HepG2 (cell line): ENCODE measurements at regions not wholly inside any gene's neighbourhood (a gene's known extent, or its start where the extent isn't known, plus 50 kb on each side); places are given as distances from the start of the nearest gene placed in this dataset.

Experiments used
- ADNP ChIP-seq: sonication (generic); formaldehyde crosslinking; IDR thresholded peaks from 2 replicates; pipeline ENCODE4 v1.4.0; 2020; ENCODE audit warnings: missing genetic modification reagents
- ATF7-NPFF ChIP-seq: sonication (generic); formaldehyde crosslinking; IDR thresholded peaks from 2 replicates; pipeline ENCODE4 v1.8.1; 2023; ENCODE audit warnings: mild to moderate bottlenecking, low read depth, missing genetic modification reagents, moderate library complexity
- CBX1 ChIP-seq: IDR thresholded peaks from one replicate; pipeline ENCODE4 v1.6.1; 2016; ENCODE audit warnings: antibody characterized with exemption, low read depth
- GTF2F1 ChIP-seq: fragments of 150-350 bp; IDR thresholded peaks from 2 replicates; pipeline ENCODE4 v1.6.1; 2014; ENCODE audit warnings: low read length
- MYC ChIP-seq: sonication (generic); formaldehyde crosslinking; IDR thresholded peaks from 2 replicates; pipeline ENCODE4 v1.9.0; 2021; ENCODE audit warnings: missing genetic modification reagents, borderline replicate concordance
- MZF1 ChIP-seq: sonication (generic); formaldehyde crosslinking; IDR thresholded peaks from 2 replicates; pipeline ENCODE4 v1.8.1; 2023; ENCODE audit warnings: mild to moderate bottlenecking, missing genetic modification reagents, borderline replicate concordance
- POLR2G ChIP-seq: fragments of 200-400 bp; formaldehyde crosslinking; IDR thresholded peaks from 2 replicates; pipeline ENCODE4 v1.6.1; 2018; ENCODE audit warnings: mild to moderate bottlenecking, low read depth, low read length, moderate library complexity
- RARG ChIP-seq: sonication (generic); formaldehyde crosslinking; IDR thresholded peaks from 2 replicates; pipeline ENCODE4 v1.4.0; 2020; ENCODE audit warnings: low read depth, mild to moderate bottlenecking, missing genetic modification reagents
- STAT5B ChIP-seq: sonication (generic); formaldehyde crosslinking; IDR thresholded peaks from 2 replicates; pipeline ENCODE4 v1.4.0; 2020; ENCODE audit warnings: missing genetic modification reagents
- THAP11 ChIP-seq: IDR thresholded peaks from 2 replicates; pipeline ENCODE4 v1.6.1; 2016; ENCODE audit warnings: missing biosample characterization, missing genetic modification reagents
- U2AF1 ChIP-seq: fragments of 200-400 bp; formaldehyde crosslinking; optimal IDR thresholded peaks from 2 replicates; pipeline ENCODE3; 2017; ENCODE audit warnings: mild to moderate bottlenecking, low read depth, low read length
- U2AF2 ChIP-seq: fragments of 200-400 bp; formaldehyde crosslinking; IDR thresholded peaks from 2 replicates; pipeline ENCODE4 v1.6.1; 2017; ENCODE audit warnings: low read depth, mild to moderate bottlenecking, low read length
- ZBTB1 ChIP-seq: sonication (generic); formaldehyde crosslinking; IDR thresholded peaks from 2 replicates; pipeline ENCODE4 v1.4.0; 2020; ENCODE audit warnings: missing genetic modification reagents, borderline replicate concordance
- ZNF10 ChIP-seq: sonication (generic); formaldehyde crosslinking; IDR thresholded peaks from 2 replicates; pipeline ENCODE4 v1.4.0; 2020; ENCODE audit warnings: mild to moderate bottlenecking, low read depth, missing genetic modification reagents, borderline replicate concordance
- ZNF572 ChIP-seq: sonication (generic); formaldehyde crosslinking; IDR thresholded peaks from 2 replicates; pipeline ENCODE4 v1.5.1; 2020; ENCODE audit warnings: mild to moderate bottlenecking, missing genetic modification reagents
- ZNF605 ChIP-seq: sonication (generic); formaldehyde crosslinking; IDR thresholded peaks from 2 replicates; pipeline ENCODE4 v1.8.0; 2022; ENCODE audit warnings: mild to moderate bottlenecking, missing genetic modification reagents
- ZNF674 ChIP-seq: sonication (generic); formaldehyde crosslinking; IDR thresholded peaks from 2 replicates; pipeline ENCODE4 v1.5.0; 2020; ENCODE audit warnings: low read depth, mild to moderate bottlenecking, missing genetic modification reagents
- TF ChIP-seq, protein P1 (sequence below): sonication (generic); formaldehyde crosslinking; IDR thresholded peaks from 2 replicates; pipeline ENCODE4 v1.8.0; 2023; ENCODE audit warnings: mild to moderate bottlenecking, missing genetic modification reagents
- TF ChIP-seq, protein P2 (sequence below): sonication (generic); formaldehyde crosslinking; conservative IDR thresholded peaks from 2 replicates; pipeline ENCODE4 v1.4.0; 2020; ENCODE audit warnings: missing genetic modification reagents
- TF ChIP-seq, protein P3 (sequence below): sonication (generic); formaldehyde crosslinking; IDR thresholded peaks from 2 replicates; pipeline ENCODE4 v1.8.0; 2022; ENCODE audit warnings: mild to moderate bottlenecking, missing genetic modification reagents; ENCODE audit not compliant: insufficient replicate concordance
- TF ChIP-seq, protein P4 (sequence below): sonication (generic); formaldehyde crosslinking; IDR thresholded peaks from 2 replicates; pipeline ENCODE4 v1.4.0; 2020; ENCODE audit warnings: missing genetic modification reagents, borderline replicate concordance
- TF ChIP-seq, protein P5 (sequence below): sonication (generic); formaldehyde crosslinking; conservative IDR thresholded peaks from 2 replicates; pipeline ENCODE4 v1.4.0; 2020; ENCODE audit warnings: missing genetic modification reagents

DNA sequence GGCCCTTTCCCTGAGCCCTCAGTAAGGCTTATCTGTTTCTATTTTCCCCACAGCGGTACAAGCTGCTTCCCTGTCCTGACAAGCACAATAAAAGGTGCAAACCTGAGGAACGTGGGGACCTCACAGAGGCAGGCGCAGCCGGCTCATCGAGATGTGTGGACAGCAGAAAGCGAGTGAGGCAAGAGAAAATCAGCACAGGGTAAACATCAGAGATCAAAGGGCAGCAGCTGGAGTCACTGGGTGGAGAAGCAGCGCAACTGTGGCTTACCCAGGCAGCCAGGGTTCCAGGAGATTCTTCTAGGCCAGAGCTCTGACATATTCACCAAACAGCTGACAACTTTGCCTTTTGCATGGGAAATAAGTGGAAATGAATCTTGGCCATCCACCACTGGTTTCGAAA is 212.6 kb downstream of the WDR11 start (continued):
- TF ChIP-seq MYC (peak; percentile 51; the same call in 1 of the 2 replicates), ZBTB1 (CRISPR knock-in tag) (no peak), ZNF674 (CRISPR knock-in tag) (no peak), ATF7-NPFF (CRISPR knock-in tag) (no peak), ADNP (CRISPR knock-in tag) (no peak), POLR2G (no peak), ZNF572 (CRISPR knock-in tag) (no peak), ZNF605 (CRISPR knock-in tag) (peak; percentile 54; the same call in 1 of the 2 replicates), ZNF10 (no peak), MZF1 (CRISPR knock-in tag) (no peak), STAT5B (no peak), RARG (CRISPR knock-in tag) (no peak), GTF2F1 (no peak), U2AF1 (no peak), U2AF2 (no peak), CBX1 (no peak), THAP11 (CRISPR knock-in tag) (peak; percentile 67)
- TF ChIP-seq, protein P1, sequence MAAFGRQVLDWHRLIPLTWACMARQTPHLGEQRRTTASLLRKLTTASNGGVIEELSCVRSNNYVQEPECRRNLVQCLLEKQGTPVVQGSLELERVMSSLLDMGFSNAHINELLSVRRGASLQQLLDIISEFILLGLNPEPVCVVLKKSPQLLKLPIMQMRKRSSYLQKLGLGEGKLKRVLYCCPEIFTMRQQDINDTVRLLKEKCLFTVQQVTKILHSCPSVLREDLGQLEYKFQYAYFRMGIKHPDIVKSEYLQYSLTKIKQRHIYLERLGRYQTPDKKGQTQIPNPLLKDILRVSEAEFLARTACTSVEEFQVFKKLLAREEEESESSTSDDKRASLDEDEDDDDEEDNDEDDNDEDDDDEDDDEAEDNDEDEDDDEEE, result no peak
- TF ChIP-seq, protein P2, sequence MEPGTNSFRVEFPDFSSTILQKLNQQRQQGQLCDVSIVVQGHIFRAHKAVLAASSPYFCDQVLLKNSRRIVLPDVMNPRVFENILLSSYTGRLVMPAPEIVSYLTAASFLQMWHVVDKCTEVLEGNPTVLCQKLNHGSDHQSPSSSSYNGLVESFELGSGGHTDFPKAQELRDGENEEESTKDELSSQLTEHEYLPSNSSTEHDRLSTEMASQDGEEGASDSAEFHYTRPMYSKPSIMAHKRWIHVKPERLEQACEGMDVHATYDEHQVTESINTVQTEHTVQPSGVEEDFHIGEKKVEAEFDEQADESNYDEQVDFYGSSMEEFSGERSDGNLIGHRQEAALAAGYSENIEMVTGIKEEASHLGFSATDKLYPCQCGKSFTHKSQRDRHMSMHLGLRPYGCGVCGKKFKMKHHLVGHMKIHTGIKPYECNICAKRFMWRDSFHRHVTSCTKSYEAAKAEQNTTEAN, result peak; percentile 59
- TF ChIP-seq, protein P3, sequence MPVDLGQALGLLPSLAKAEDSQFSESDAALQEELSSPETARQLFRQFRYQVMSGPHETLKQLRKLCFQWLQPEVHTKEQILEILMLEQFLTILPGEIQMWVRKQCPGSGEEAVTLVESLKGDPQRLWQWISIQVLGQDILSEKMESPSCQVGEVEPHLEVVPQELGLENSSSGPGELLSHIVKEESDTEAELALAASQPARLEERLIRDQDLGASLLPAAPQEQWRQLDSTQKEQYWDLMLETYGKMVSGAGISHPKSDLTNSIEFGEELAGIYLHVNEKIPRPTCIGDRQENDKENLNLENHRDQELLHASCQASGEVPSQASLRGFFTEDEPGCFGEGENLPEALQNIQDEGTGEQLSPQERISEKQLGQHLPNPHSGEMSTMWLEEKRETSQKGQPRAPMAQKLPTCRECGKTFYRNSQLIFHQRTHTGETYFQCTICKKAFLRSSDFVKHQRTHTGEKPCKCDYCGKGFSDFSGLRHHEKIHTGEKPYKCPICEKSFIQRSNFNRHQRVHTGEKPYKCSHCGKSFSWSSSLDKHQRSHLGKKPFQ, result no peak
- TF ChIP-seq, protein P4, sequence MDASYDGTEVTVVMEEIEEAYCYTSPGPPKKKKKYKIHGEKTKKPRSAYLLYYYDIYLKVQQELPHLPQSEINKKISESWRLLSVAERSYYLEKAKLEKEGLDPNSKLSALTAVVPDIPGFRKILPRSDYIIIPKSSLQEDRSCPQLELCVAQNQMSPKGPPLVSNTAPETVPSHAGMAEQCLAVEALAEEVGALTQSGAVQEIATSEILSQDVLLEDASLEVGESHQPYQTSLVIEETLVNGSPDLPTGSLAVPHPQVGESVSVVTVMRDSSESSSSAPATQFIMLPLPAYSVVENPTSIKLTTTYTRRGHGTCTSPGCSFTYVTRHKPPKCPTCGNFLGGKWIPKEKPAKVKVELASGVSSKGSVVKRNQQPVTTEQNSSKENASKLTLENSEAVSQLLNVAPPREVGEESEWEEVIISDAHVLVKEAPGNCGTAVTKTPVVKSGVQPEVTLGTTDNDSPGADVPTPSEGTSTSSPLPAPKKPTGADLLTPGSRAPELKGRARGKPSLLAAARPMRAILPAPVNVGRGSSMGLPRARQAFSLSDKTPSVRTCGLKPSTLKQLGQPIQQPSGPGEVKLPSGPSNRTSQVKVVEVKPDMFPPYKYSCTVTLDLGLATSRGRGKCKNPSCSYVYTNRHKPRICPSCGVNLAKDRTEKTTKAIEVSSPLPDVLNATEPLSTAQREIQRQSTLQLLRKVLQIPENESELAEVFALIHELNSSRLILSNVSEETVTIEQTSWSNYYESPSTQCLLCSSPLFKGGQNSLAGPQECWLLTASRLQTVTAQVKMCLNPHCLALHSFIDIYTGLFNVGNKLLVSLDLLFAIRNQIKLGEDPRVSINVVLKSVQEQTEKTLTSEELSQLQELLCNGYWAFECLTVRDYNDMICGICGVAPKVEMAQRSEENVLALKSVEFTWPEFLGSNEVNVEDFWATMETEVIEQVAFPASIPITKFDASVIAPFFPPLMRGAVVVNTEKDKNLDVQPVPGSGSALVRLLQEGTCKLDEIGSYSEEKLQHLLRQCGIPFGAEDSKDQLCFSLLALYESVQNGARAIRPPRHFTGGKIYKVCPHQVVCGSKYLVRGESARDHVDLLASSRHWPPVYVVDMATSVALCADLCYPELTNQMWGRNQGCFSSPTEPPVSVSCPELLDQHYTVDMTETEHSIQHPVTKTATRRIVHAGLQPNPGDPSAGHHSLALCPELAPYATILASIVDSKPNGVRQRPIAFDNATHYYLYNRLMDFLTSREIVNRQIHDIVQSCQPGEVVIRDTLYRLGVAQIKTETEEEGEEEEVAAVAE (CRISPR knock-in tag), result peak; percentile 36; the same call in 1 of the 2 replicates
- TF ChIP-seq, protein P5, sequence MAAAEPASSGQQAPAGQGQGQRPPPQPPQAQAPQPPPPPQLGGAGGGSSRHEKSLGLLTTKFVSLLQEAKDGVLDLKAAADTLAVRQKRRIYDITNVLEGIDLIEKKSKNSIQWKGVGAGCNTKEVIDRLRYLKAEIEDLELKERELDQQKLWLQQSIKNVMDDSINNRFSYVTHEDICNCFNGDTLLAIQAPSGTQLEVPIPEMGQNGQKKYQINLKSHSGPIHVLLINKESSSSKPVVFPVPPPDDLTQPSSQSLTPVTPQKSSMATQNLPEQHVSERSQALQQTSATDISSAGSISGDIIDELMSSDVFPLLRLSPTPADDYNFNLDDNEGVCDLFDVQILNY (CRISPR knock-in tag), result no peak
